Karpas-422 (cell line): ENCODE measurements at regions not wholly inside any gene's neighbourhood (a gene's known extent, or its start where the extent isn't known, plus 50 kb on each side); places are given as distances from the start of the nearest gene placed in this dataset.
"Not testable (repeated sequence)": the region's sequence is repeated elsewhere in the genome, so short reads cannot be mapped to it uniquely, and the experiment has no call there.

Experiments
- DNase-seq: peaks from one replicate; pipeline ENCODE4 v3.0.0-alpha.2; 2015
- H2AFZ ChIP-seq: fragments of 200-600 bp; sonication (generic); 2 replicates; pipeline ENCODE4 v1.6.1; 2014; ENCODE audit warnings: antibody characterized with exemption, low read length, mixed read lengths
- H3K27ac ChIP-seq: fragments of 200-600 bp; sonication (generic); 2 replicates; pipeline ENCODE4 v1.5.1; 2014; ENCODE audit warnings: mild to moderate bottlenecking, low read length, moderate library complexity
- H3K27me3 ChIP-seq: fragments of 200-600 bp; sonication (generic); 2 replicates; pipeline ENCODE4 v1.6.1; 2014; ENCODE audit warnings: low read length, mixed read lengths
- H3K36me3 ChIP-seq: fragments of 200-600 bp; sonication (generic); 2 replicates; pipeline ENCODE4 v1.6.1; 2014; ENCODE audit warnings: low read length, mixed read lengths; ENCODE audit not compliant: insufficient read depth
- H3K4me1 ChIP-seq: fragments of 200-600 bp; sonication (generic); 2 replicates; pipeline ENCODE4 v1.6.1; 2014; ENCODE audit warnings: mild to moderate bottlenecking, low read length, mixed read lengths
- H3K4me2 ChIP-seq: fragments of 200-600 bp; sonication (generic); 2 replicates; pipeline ENCODE4 v1.6.1; 2014; ENCODE audit warnings: low read length, low read depth, mild to moderate bottlenecking; ENCODE audit not compliant: poor library complexity, severe bottlenecking
- H3K4me3 ChIP-seq: fragments of 200-600 bp; sonication (generic); 2 replicates; pipeline ENCODE4 v1.5.1; 2014; ENCODE audit warnings: mild to moderate bottlenecking, antibody characterized with exemption, low read length, mixed read lengths
- H3K79me2 ChIP-seq: fragments of 200-600 bp; sonication (generic); 2 replicates; pipeline ENCODE4 v1.6.1; 2014; ENCODE audit warnings: mild to moderate bottlenecking, low read length, mixed read lengths
- H3K9ac ChIP-seq: fragments of 200-600 bp; sonication (generic); 2 replicates; pipeline ENCODE4 v1.6.0; 2014; ENCODE audit warnings: low read length
- H3K9me2 ChIP-seq: fragments of 200-600 bp; sonication (generic), shearing (Covaris generic); replicated peaks from 2 replicates; pipeline ENCODE4 v1.6.0; 2014; ENCODE audit warnings: mild to moderate bottlenecking, low read length, moderate library complexity; ENCODE audit not compliant: insufficient read depth
- H3K9me3 ChIP-seq: fragments of 300-700, 200-600 bp; sonication (generic); 2 replicates; pipeline ENCODE4 v1.6.1; 2014; ENCODE audit warnings: low read length, mixed read lengths
- H4K20me1 ChIP-seq: fragments of 200-600 bp; sonication (generic); 2 replicates; pipeline ENCODE4 v1.6.1; 2014; ENCODE audit warnings: mild to moderate bottlenecking, antibody characterized with exemption, low read length, low read depth; ENCODE audit not compliant: insufficient read depth

GRCh38 chr14:19131553-19131952 lies 164.3 kb downstream of the POTEM start:
- not testable (repeated sequence) for H3K4me3 ChIP-seq, DNase-seq, H3K79me2 ChIP-seq, H3K27ac ChIP-seq, H3K27me3 ChIP-seq, H3K9me2 ChIP-seq, H3K9ac ChIP-seq, H2AFZ ChIP-seq, H3K9me3 ChIP-seq, H3K36me3 ChIP-seq, H3K4me1 ChIP-seq, H4K20me1 ChIP-seq, H3K4me2 ChIP-seq

GRCh38 chr14:19132013-19132835 lies 165.0 kb downstream of the POTEM start:
- not testable (repeated sequence) for H3K9me3 ChIP-seq, H3K4me2 ChIP-seq, H3K36me3 ChIP-seq, DNase-seq, H3K4me1 ChIP-seq, H3K27ac ChIP-seq, H4K20me1 ChIP-seq, H3K79me2 ChIP-seq, H3K9me2 ChIP-seq, H3K4me3 ChIP-seq, H3K9ac ChIP-seq, H3K27me3 ChIP-seq, H2AFZ ChIP-seq

- not testable (repeated sequence) for H4K20me1 ChIP-seq, H3K4me3 ChIP-seq, DNase-seq, H3K9me2 ChIP-seq, H3K36me3 ChIP-seq, H3K27me3 ChIP-seq, H3K9me3 ChIP-seq, H3K79me2 ChIP-seq, H3K27ac ChIP-seq, H3K4me1 ChIP-seq, H3K9ac ChIP-seq, H3K4me2 ChIP-seq, H2AFZ ChIP-seq
Observed at GRCh38 chr14:19132836-19133120, 165.5 kb downstream of the POTEM start.

- H3K9me3 ChIP-seq, H3K4me2 ChIP-seq, H3K27me3 ChIP-seq, H3K36me3 ChIP-seq, H3K4me3 ChIP-seq, H3K9ac ChIP-seq, H3K9me2 ChIP-seq, H2AFZ ChIP-seq, H4K20me1 ChIP-seq, DNase-seq, H3K27ac ChIP-seq, H3K4me1 ChIP-seq, H3K79me2 ChIP-seq: not testable (repeated sequence)
Observed at GRCh38 chr14:19157106-19157709, 190.0 kb downstream of the POTEM start.

GRCh38 chr14:19158012-19158411 lies 190.8 kb downstream of the POTEM start:
- not testable (repeated sequence) for H3K9me2 ChIP-seq, H3K36me3 ChIP-seq, H3K9ac ChIP-seq, H2AFZ ChIP-seq, H3K27ac ChIP-seq, H3K79me2 ChIP-seq, H3K4me3 ChIP-seq, H3K4me1 ChIP-seq, H3K9me3 ChIP-seq, H3K27me3 ChIP-seq, DNase-seq, H4K20me1 ChIP-seq, H3K4me2 ChIP-seq

- DNase-seq, H3K36me3 ChIP-seq, H3K79me2 ChIP-seq: not testable (repeated sequence)
Observed at GRCh38 chr14:19158588-19158987, 191.4 kb downstream of the POTEM start.

GRCh38 chr14:19159003-19159625 lies 191.9 kb downstream of the POTEM start:
- not testable (repeated sequence) for H3K4me3 ChIP-seq, H4K20me1 ChIP-seq, H3K9me3 ChIP-seq, H3K4me1 ChIP-seq, H3K9ac ChIP-seq, H2AFZ ChIP-seq, H3K27me3 ChIP-seq, H3K79me2 ChIP-seq, H3K36me3 ChIP-seq, H3K9me2 ChIP-seq, H3K4me2 ChIP-seq, H3K27ac ChIP-seq
- DNase-seq, result peak; percentile 27

More at GRCh38 chr14:19158588-19158987, 191.4 kb downstream of the POTEM start:
- not testable (repeated sequence) for H3K4me1 ChIP-seq, H3K4me2 ChIP-seq, H3K9ac ChIP-seq, H3K9me2 ChIP-seq, H3K9me3 ChIP-seq, H4K20me1 ChIP-seq, H3K27ac ChIP-seq, H2AFZ ChIP-seq, H3K4me3 ChIP-seq, H3K27me3 ChIP-seq

- H3K9me2 ChIP-seq, H4K20me1 ChIP-seq, H3K27me3 ChIP-seq, H3K79me2 ChIP-seq, H3K4me3 ChIP-seq, H3K4me1 ChIP-seq, H3K9ac ChIP-seq, DNase-seq, H3K4me2 ChIP-seq, H3K36me3 ChIP-seq, H2AFZ ChIP-seq, H3K9me3 ChIP-seq, H3K27ac ChIP-seq: not testable (repeated sequence)
Observed at GRCh38 chr14:19160379-19160778, 193.1 kb downstream of the POTEM start.
